HepG2 (cell line): ENCODE measurements at regions not wholly inside any gene's neighbourhood (a gene's known extent, or its start where the extent isn't known, plus 50 kb on each side); places are given as distances from the start of the nearest gene placed in this dataset.

ENCODE experiments used
- ATAC-seq: fragments of 200-7000 bp; cut with Tn5 transposase; 3 replicates; pipeline ENCODE4 v1.9.1; 2020; ENCODE audit warnings: mild to moderate bottlenecking, moderate library complexity
- BruUV-seq: library from RNA; stranded (reverse); fragments of 400-500 nt; replicated peaks from 2 replicates; lab custom pipeline; 2021; lab: Mats Ljungman, UMichigan
- CTCF ChIA-PET: fragments of 300-600 bp; formaldehyde crosslinking; extraction: SDS; loops from one replicate; lab custom pipeline; 2021; ENCODE audit warnings: low total read pairs, inconsistent platforms, low intra/inter-chr PET ratio; lab: Yijun Ruan, JAX
- POLR2A ChIA-PET: fragments of 350-600 bp; sonication (Branson Sonifier 250); formaldehyde crosslinking; loops from one replicate; lab custom pipeline; 2020; ENCODE audit warnings: antibody characterized with exemption, inconsistent platforms; lab: Yijun Ruan, JAX
- DNase-seq: peaks from one replicate; pipeline ENCODE4 v3.0.0-alpha.2; 2015; ENCODE audit warnings: low spot score
- FAIRE-seq: peaks from 3 replicates; lab custom pipeline; 2011; peaks lifted over from hg19 to GRCh38; lab: Jason Lieb, UNC
- H2AFZ ChIP-seq: one replicate; pipeline ENCODE4 v1.6.1; 2011; ENCODE audit warnings: low read length, inconsistent platforms
- H3K27ac ChIP-seq: fragments of 300-600 bp; 3 replicates; pipeline ENCODE4 v1.8.0; 2011; ENCODE audit warnings: mixed run types, mild to moderate bottlenecking, mixed read lengths, low read length, inconsistent platforms; ENCODE audit not compliant: insufficient read depth; ENCODE audit errors: extremely low read length
- H3K27me3 ChIP-seq, 2 experiments: fragments of 200-600 bp in 1 of 2; 2 replicates in 1 of 2; 3 replicates in 1 of 2; pipeline versions ENCODE4 v1.6.0 to v1.8.0; 2011; ENCODE audit warnings: low read length in 2 of 2, mild to moderate bottlenecking in 2 of 2, moderate library complexity in 2 of 2, inconsistent platforms in 1 of 2; ENCODE audit not compliant: insufficient read depth in 2 of 2, control insufficient read depth in 1 of 2
- H3K36me3 ChIP-seq, 2 experiments: fragments of 200-600 bp in 1 of 2; replicated peaks in 1 of 2; 2 replicates in 1 of 2; 3 replicates in 1 of 2; pipeline versions ENCODE4 v1.5.1 to v1.8.0; 2011; ENCODE audit warnings: low read length in 2 of 2, inconsistent platforms in 1 of 2; ENCODE audit not compliant: insufficient read depth in 2 of 2, control insufficient read depth in 1 of 2
- H3K4me1 ChIP-seq: 2 replicates; pipeline ENCODE4 v1.5.1; 2012; ENCODE audit warnings: low read length, inconsistent platforms; ENCODE audit not compliant: insufficient read depth
- H3K4me2 ChIP-seq: 2 replicates; pipeline ENCODE4 v1.6.0; 2011; ENCODE audit warnings: low read depth, low read length, inconsistent platforms
- H3K4me3 ChIP-seq, 3 experiments: fragments of 200-600 bp in 1 of 3; sonication (generic), shearing (Covaris generic) in 1 of 3; replicated peaks in 1 of 3; 2 replicates each; pipeline ENCODE4 v1.5.1; 2011 to 2016; ENCODE audit warnings: low read length in 3 of 3, inconsistent platforms in 2 of 3, low read depth in 2 of 3, mild to moderate bottlenecking in 2 of 3, control low read depth in 1 of 3, mixed read lengths in 1 of 3; ENCODE audit not compliant: insufficient read depth in 1 of 3
- H3K79me2 ChIP-seq: one replicate; pipeline ENCODE4 v1.6.1; 2011; ENCODE audit warnings: low read length, inconsistent platforms; ENCODE audit not compliant: insufficient read depth
- H3K9ac ChIP-seq: 2 replicates; pipeline ENCODE4 v1.6.0; 2011; ENCODE audit warnings: mild to moderate bottlenecking, low read depth, low read length, inconsistent platforms; ENCODE audit not compliant: insufficient read depth
- H3K9me3 ChIP-seq: 2 replicates; pipeline ENCODE4 v1.5.1; 2012; ENCODE audit warnings: mild to moderate bottlenecking, low read length
- H4K20me1 ChIP-seq: 2 replicates; pipeline ENCODE4 v1.6.0; 2011; ENCODE audit warnings: inconsistent platforms, mild to moderate bottlenecking, low read length, moderate library complexity; ENCODE audit not compliant: insufficient read depth
- ATF7-NPFF ChIP-seq: sonication (generic); formaldehyde crosslinking; IDR thresholded peaks from 2 replicates; pipeline ENCODE4 v1.8.1; 2023; ENCODE audit warnings: mild to moderate bottlenecking, low read depth, missing genetic modification reagents, moderate library complexity
- CREBL2 ChIP-seq: sonication (generic); formaldehyde crosslinking; IDR thresholded peaks from 2 replicates; pipeline ENCODE4 v1.8.1; 2023; ENCODE audit warnings: missing genetic modification reagents, mild to moderate bottlenecking, borderline replicate concordance
- ELK4 ChIP-seq: sonication (generic); formaldehyde crosslinking; IDR thresholded peaks from 2 replicates; pipeline ENCODE4 v1.9.0; 2021; ENCODE audit warnings: missing genetic modification reagents, borderline replicate concordance
- FOXK1 ChIP-seq: sonication (generic); formaldehyde crosslinking; IDR thresholded peaks from 2 replicates; pipeline ENCODE4 v1.4.0; 2020; ENCODE audit warnings: low read depth, missing genetic modification reagents, borderline replicate concordance
- FOXO1 ChIP-seq: sonication (generic); formaldehyde crosslinking; IDR thresholded peaks from 2 replicates; pipeline ENCODE4 v1.4.0; 2020; ENCODE audit warnings: missing genetic modification reagents
- GTF3A ChIP-seq: sonication (generic); formaldehyde crosslinking; conservative IDR thresholded peaks from 2 replicates; pipeline ENCODE4 v1.4.0; 2020; ENCODE audit warnings: mild to moderate bottlenecking, missing genetic modification reagents
- MED8 ChIP-seq: sonication (generic); formaldehyde crosslinking; IDR thresholded peaks from 2 replicates; pipeline ENCODE4 v1.8.1; 2023; ENCODE audit warnings: mild to moderate bottlenecking, missing genetic modification reagents; ENCODE audit not compliant: insufficient replicate concordance
- MIER3 ChIP-seq: IDR thresholded peaks from 2 replicates; pipeline ENCODE4 v1.6.1; 2016; ENCODE audit warnings: missing compliant biosample characterization, borderline replicate concordance
- POLR2A ChIP-seq, 2 experiments: IDR thresholded peaks; 2 replicates each; pipeline ENCODE4 v1.6.1; 2011; ENCODE audit warnings: low read depth in 2 of 2, low read length in 2 of 2, mild to moderate bottlenecking in 1 of 2, moderate library complexity in 1 of 2; ENCODE audit not compliant: insufficient read depth in 1 of 2
- ZNF3 ChIP-seq: IDR thresholded peaks from 2 replicates; pipeline ENCODE4 v1.7.0; 2017; ENCODE audit warnings: inconsistent platforms
- ZNF451 ChIP-seq: sonication (generic); formaldehyde crosslinking; IDR thresholded peaks from 2 replicates; pipeline ENCODE4 v1.5.0; 2020; ENCODE audit warnings: mild to moderate bottlenecking, missing genetic modification reagents
- ZNF780A ChIP-seq: sonication (generic); formaldehyde crosslinking; IDR thresholded peaks from 2 replicates; pipeline ENCODE4 v1.8.0; 2022; ENCODE audit warnings: mild to moderate bottlenecking, missing genetic modification reagents, moderate library complexity
- WGBS: methylation state at CpG from one replicate; pipeline ENCODE4 v1.1.6; 2017; ENCODE audit warnings: low lambda C conversion rate; 5-methylcytosine and 5-hydroxymethylcytosine counted together
- in situ Hi-C: cut with HindIII; loops from 2 replicates; pipeline ENCODE4 v1.10.0; 2017; ENCODE audit warnings: low pct_unique_long_range_greater_than_20kb; ENCODE audit not compliant: extremely low pct_ligation_motif_present
- intact Hi-C: fragments of 100-400 bp; cut with micrococcal nuclease; formaldehyde crosslinking; loops from one replicate; pipeline ENCODE4 v1.10.0; 2022; ENCODE audit not compliant: unreplicated experiment
- TF ChIP-seq, protein P1 (sequence below): sonication (generic); formaldehyde crosslinking; IDR thresholded peaks from 2 replicates; pipeline ENCODE4 v1.4.0; 2020; ENCODE audit warnings: mild to moderate bottlenecking, missing genetic modification reagents
- TF ChIP-seq, protein P2 (sequence below): sonication (generic); formaldehyde crosslinking; conservative IDR thresholded peaks from 2 replicates; pipeline ENCODE4 v1.4.0; 2020; ENCODE audit warnings: missing genetic modification reagents
- TF ChIP-seq, protein P3 (sequence below): sonication (generic); formaldehyde crosslinking; IDR thresholded peaks from 2 replicates; pipeline ENCODE4 v1.4.0; 2020; ENCODE audit warnings: low read depth, mild to moderate bottlenecking, missing genetic modification reagents

GRCh38 chr9:135347461-135347860 lies 132.1 kb upstream of the PPP1R26 start (continued):
- TF ChIP-seq ELK4 (CRISPR knock-in tag) (no peak), GTF3A (CRISPR knock-in tag) (no peak), ATF7-NPFF (CRISPR knock-in tag) (no peak), MED8 (CRISPR knock-in tag) (no peak)
- TF ChIP-seq, protein P1, sequence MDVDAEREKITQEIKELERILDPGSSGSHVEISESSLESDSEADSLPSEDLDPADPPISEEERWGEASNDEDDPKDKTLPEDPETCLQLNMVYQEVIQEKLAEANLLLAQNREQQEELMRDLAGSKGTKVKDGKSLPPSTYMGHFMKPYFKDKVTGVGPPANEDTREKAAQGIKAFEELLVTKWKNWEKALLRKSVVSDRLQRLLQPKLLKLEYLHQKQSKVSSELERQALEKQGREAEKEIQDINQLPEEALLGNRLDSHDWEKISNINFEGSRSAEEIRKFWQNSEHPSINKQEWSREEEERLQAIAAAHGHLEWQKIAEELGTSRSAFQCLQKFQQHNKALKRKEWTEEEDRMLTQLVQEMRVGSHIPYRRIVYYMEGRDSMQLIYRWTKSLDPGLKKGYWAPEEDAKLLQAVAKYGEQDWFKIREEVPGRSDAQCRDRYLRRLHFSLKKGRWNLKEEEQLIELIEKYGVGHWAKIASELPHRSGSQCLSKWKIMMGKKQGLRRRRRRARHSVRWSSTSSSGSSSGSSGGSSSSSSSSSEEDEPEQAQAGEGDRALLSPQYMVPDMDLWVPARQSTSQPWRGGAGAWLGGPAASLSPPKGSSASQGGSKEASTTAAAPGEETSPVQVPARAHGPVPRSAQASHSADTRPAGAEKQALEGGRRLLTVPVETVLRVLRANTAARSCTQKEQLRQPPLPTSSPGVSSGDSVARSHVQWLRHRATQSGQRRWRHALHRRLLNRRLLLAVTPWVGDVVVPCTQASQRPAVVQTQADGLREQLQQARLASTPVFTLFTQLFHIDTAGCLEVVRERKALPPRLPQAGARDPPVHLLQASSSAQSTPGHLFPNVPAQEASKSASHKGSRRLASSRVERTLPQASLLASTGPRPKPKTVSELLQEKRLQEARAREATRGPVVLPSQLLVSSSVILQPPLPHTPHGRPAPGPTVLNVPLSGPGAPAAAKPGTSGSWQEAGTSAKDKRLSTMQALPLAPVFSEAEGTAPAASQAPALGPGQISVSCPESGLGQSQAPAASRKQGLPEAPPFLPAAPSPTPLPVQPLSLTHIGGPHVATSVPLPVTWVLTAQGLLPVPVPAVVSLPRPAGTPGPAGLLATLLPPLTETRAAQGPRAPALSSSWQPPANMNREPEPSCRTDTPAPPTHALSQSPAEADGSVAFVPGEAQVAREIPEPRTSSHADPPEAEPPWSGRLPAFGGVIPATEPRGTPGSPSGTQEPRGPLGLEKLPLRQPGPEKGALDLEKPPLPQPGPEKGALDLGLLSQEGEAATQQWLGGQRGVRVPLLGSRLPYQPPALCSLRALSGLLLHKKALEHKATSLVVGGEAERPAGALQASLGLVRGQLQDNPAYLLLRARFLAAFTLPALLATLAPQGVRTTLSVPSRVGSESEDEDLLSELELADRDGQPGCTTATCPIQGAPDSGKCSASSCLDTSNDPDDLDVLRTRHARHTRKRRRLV (CRISPR knock-in tag) = no peak

- CTCF ChIA-PET = no interaction called here
- FAIRE-seq = no peak
- in situ Hi-C loops = loop anchor here (5.0 kb wide), 1 partner anchor 261 kb away; the partner anchor contains the start of gene OLFM1
- TF ChIP-seq ZNF451 (CRISPR knock-in tag) = no peak
- no peak for TF ChIP-seq FOXK1 (CRISPR knock-in tag)
- no peak for TF ChIP-seq ZNF3 (CRISPR knock-in tag)
- TF ChIP-seq, protein P2, sequence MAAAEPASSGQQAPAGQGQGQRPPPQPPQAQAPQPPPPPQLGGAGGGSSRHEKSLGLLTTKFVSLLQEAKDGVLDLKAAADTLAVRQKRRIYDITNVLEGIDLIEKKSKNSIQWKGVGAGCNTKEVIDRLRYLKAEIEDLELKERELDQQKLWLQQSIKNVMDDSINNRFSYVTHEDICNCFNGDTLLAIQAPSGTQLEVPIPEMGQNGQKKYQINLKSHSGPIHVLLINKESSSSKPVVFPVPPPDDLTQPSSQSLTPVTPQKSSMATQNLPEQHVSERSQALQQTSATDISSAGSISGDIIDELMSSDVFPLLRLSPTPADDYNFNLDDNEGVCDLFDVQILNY (CRISPR knock-in tag) = no peak
- no peak for TF ChIP-seq CREBL2 (CRISPR knock-in tag)
- TF ChIP-seq FOXO1 (CRISPR knock-in tag) = no peak
- TF ChIP-seq, protein P3, sequence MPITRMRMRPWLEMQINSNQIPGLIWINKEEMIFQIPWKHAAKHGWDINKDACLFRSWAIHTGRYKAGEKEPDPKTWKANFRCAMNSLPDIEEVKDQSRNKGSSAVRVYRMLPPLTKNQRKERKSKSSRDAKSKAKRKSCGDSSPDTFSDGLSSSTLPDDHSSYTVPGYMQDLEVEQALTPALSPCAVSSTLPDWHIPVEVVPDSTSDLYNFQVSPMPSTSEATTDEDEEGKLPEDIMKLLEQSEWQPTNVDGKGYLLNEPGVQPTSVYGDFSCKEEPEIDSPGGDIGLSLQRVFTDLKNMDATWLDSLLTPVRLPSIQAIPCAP (CRISPR knock-in tag) = no peak
- no peak for TF ChIP-seq MIER3 (CRISPR knock-in tag)
- no peak for TF ChIP-seq ZNF780A (CRISPR knock-in tag)
- TF ChIP-seq POLR2A (IDR thresholded peaks at IDR 0.05; ENCODE audit: insufficient read depth in 1 of 2, low read depth in 2 of 2, low read length in 2 of 2) = no peak
Measured at GRCh38 chr9:135348076-135348787, 131.3 kb upstream of the PPP1R26 start.

More at GRCh38 chr9:135348076-135348787, 131.3 kb upstream of the PPP1R26 start:
- intact Hi-C loops = no loop called here
- H3K27ac ChIP-seq = no peak overlapping the region
- no peak overlapping the region for H2AFZ ChIP-seq
- H3K4me3 ChIP-seq = no peak overlapping the region
- POLR2A ChIA-PET = no interaction called here
- H3K27me3 ChIP-seq = peaks cover 8 to 87% of the 10 kb centered on the region in 2 experiments; a peak in 4 of 5 replicates
- no peaks in the 10 kb centered on the region for H3K36me3 ChIP-seq
- ATAC-seq (no peak), DNase-seq (no peak)
- H3K79me2 ChIP-seq = no peaks in the 10 kb centered on the region
- BruUV-seq = no TSS peak
- H3K9me3 ChIP-seq = no peaks in the 10 kb centered on the region
- no peak overlapping the region for H3K4me2 ChIP-seq
- peaks cover 8% of the 10 kb centered on the region; the same call in 1 of the 2 replicates for H4K20me1 ChIP-seq
- WGBS = 8% methylated on average over 5 of the region's 23 CpGs
- H3K4me1 ChIP-seq = no peaks in the 10 kb centered on the region
- H3K9ac ChIP-seq = no peak overlapping the region
